HG02852 (cell line): ENCODE measurements at regions not wholly inside any gene's neighbourhood (a gene's known extent, or its start where the extent isn't known, plus 50 kb on each side); places are given as distances from the start of the nearest gene placed in this dataset.
A peak's percentile ranks its signal among the peaks of the same experiment; 100 is the strongest.
"Not testable (repeated sequence)": the region's sequence is repeated elsewhere in the genome, so short reads cannot be mapped to it uniquely, and the experiment has no call there.

Experiments used
- ATAC-seq: cut with Tn5 transposase; IDR thresholded peaks from one replicate; pipeline ENCODE4 v1.9.1; 2021; ENCODE audit warnings: mild to moderate bottlenecking, moderate library complexity; ENCODE audit not compliant: unreplicated experiment

DNA sequence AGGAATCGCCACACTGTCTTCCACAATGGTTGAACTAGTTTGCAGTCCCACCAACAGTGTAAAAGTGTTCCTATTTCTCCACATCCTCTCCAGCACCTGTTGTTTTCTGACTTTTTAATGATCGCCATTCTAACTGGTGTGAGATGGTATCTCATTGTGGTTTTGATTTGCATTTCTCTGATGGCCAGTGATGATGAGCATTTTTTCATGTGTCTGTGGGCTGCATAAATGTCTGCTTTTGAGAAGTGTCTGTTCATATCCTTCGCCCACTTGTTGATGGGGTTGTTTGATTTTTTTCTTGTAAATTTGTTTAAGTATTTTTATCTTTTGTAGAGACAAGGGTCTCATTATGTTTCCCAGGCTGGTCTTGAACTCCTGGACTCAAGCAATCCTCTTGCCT is 128.5 kb downstream of the EMP1 start:
- ATAC-seq, result not testable (repeated sequence)

DNA sequence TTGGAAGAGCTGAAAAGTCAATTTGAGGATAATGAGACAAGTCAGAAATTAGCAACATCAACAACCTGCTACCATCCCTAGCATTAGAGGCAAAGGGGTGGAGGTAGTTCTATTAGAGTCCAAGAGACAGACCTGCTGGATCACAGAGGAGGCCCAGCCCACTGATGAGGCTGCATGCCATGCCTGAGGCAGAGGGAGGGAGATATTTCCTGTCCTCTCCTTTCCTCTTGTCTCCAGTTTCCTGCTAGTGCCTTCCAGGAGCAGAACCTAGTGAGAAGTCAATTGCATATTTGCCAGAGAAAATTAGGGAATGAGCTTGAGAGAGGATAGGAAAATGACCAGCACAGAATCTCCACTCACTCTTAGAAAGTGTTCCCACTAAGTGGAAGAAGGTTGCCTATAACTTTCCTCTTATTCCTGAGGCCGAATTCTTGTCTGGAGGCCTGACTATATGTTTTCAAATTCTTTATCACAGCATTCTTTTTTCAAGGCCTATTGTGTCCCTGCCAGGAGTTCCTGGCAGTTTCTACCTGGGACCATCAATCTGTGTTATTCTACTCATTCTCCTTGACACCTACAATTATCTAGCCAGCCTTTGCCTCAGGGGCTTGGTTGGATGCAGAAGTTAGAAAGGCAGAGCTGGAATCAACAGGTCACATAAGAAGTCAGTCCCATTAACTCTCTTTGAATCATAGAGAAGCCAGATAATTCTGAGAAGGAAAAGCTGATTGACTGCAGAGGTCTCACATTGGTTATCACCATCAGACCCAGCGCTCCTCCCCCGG is 121.9 kb downstream of the EMP1 start:
- ATAC-seq, result no peak

- ATAC-seq, result no peak
Measured at GRCh38 chr12:13316587-13317246, 120.2 kb downstream of the EMP1 start.

GRCh38 chr12:13313886-13314285 is 117.4 kb downstream of the EMP1 start:
- no peak for ATAC-seq

DNA sequence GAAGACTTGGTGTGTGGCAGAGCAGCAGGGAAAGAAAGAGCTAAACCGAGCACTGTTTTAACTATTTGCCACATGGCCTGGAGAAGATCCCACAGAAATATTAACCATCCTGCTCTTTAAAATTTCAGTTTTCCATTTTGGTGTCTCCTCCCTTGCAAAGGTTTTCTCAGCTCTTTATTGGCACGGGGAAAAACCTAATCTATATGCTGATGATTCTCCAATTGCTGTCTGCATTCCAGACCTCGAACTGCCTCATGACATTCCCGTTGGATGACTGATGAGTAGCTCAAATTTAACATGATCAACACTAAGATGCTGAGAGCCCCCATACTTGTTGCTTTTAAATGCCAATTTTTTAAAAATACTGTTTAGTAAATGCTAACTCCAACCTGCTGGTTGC is 115.0 kb downstream of the EMP1 start:
- ATAC-seq, result no peak

DNA sequence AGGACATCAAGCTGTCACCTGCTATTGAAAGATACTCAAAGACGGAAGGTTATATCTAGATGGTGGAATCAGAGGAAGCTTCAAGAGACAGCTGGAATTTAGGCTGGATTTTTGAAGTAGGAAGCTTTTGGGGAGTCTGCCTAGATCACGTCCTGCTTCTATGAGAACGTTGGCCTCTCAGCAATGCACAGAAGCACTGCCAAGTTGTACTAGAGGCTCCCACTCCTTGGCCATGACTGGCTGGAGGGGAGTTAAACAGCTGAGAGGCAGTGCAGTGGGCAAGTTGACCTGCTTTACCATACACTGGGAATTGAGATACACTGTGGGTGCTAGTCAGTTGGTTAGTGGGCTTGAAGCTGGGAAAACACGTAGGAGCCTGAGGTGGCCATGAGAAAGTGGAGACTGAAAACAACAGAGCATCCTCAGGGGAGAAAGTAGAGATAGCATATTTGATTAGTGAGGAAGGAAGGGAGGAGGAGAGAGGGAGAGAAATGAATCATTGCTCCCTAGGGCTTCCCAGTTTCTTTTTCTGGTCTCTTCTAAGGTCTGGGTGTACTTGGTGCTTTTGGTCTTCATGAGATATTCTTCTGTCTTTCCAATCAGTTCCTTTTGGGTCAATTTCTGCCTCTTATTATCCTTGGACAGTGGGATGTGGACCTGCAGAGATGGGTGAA is 110.8 kb downstream of the EMP1 start:
- no peak for ATAC-seq

- ATAC-seq, result no peak
Measured at GRCh38 chr12:13304924-13305323, 108.4 kb downstream of the EMP1 start.

DNA sequence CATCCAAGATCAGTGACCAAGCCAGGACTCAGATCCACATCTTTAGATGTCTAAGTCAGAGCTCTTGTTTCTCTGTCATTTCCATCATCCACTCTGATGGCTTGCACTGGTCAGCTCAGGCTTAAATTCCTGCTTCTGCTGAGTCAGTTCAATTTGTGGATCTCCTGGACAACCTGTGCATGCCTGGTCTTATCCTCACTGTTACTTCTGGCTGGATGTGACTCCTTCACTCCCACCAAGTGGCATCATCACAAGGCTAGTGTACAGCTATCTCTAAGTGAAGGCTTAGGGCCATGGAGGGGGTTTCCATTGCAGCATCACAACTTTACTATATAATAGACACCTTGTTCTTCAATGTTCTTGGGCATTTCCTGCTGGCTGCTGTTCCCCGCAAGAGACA is 102.9 kb downstream of the EMP1 start:
- ATAC-seq, result no peak

DNA sequence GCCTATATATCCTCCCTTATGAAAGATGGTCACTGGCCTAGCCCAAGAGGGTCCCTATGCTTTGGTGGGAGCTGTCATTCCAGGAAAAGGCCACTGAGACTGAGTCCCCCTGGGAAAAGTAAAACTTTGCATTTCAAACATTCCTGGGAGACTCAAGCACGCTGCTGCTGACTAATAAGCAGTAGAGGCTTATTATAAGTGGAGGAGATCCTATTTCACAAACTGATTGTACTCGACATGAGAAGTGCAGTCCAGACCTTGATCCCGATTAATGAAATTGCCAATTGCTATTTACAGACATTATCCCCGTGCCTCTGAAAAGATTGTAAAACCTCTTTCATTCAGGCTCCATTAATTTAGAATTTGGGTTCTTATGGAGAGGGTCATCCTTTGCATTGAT is 96.6 kb downstream of the EMP1 start:
- no peak for ATAC-seq

DNA sequence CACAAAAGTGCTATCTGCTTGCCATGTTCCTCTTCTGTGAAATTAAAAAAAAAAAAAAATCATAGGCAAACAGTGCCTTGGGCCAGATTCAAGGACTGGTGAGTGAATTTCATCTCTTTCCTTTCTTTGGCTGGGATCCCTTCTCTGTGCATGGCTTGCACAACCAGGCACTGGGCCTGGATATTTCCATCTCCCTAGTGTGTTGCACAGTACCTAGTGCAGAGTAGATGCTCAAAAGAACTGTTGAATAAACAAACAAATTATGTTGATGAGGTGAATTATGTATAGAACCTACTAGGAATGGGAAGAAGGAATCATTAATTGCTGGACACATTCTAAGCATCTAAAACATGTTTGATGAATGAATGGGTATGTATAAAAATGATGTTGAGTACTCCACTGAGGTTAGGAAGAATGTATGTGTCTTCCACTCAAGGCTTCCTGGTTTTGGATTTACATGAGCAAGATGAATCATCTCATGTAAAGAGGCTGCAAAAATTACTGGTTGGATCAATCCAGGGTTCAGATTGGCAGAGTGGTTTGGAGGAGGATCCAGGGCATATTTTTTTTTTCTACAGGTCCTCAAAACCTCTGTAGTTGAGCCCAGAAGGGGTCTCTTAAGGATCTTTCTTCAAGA is 93.2 kb downstream of the EMP1 start:
- ATAC-seq, result no peak

GRCh38 chr12:13288937-13289652 is 92.6 kb downstream of the EMP1 start:
- no peak for ATAC-seq

GRCh38 chr12:13288501-13288900 is 92.0 kb downstream of the EMP1 start:
- no peak for ATAC-seq

DNA sequence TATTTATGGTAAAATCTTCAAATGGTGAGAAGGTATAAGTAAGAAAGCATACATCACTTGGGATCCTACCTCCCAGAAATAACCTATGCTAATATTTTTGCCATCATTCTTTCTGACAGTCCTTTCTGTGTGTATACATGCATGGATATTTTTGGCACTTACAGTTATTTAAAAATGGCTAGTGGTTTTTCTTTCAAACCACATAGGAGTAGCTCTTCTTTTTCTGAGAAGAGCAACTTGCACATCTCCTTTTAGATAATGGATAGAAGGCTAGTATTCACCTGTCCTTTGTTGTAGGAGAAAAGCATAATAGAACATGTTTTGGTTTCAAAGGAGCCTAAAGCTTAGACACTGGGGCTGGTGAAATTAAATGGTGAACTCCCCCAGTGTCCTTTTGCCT is 87.3 kb downstream of the EMP1 start:
- no peak for ATAC-seq

DNA sequence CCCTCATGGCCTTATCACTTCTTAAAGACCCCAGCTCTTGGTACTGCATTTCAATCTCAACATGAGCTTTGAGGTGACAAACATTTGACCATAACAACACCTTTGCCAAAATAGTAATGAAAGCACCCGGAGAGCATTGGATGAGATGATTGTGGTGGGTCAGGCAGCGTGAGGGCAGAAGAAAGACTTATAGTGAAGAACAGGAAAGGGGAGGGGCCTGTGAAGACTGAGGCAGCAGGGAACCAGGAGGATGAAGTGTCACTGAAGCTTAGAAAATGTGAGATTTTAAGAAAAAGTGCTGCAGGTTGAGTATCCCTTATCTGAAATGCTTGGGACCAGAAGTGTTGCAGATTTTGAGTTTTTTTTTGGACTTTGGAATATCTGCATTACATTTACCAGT is 86.3 kb downstream of the EMP1 start:
- no peak for ATAC-seq

DNA sequence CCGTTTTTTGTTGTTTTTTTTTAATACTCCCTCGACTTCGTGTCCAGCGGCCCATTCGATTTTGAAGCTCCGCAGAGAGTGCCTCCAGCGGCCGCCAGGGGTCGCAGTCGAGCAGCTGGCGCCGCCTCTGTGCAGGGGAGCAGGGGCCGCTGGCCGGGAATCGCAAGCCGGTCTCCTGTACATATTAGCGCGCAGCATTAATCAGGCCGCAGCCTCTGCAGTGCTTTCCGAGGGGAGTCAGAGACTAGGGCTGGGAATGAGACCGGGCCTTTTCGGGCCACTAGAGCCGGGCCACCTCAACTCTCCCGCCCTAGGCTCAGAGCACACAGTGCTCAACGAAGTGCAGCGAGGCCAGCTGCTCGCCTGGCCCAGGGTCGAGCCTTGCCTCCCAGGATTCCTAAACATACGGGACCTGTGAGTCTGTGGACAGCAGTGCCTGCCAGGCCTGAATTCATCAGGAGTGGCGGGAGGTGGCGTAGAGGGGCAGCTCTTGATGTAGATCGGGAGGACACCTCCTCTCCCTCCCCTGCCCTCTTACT is 81.8 kb downstream of the EMP1 start:
- peak; percentile 68 for ATAC-seq

GRCh38 chr12:13277293-13277692 is 80.8 kb downstream of the EMP1 start:
- ATAC-seq, result no peak

- ATAC-seq, result no peak
Measured at GRCh38 chr12:13275241-13276085, 78.9 kb downstream of the EMP1 start.

DNA sequence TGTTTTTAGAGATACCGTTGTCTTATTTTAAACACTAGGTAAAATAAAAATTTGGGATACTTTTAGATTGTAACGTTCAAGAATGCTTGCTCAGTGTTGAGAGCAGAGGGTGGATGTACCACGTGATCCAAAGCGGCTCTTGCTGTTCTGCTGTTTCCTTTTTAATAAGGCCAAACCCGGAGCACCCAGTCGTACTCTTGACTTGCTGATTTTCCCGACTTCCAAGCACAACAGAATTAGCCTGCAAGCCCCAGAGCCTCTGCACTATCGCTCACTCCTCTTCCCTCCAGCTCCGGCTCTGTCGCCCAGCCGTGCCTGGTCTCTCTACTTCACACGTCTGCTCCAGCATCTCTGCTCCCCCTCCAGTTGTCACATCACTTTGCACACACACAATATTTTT is 77.3 kb downstream of the EMP1 start:
- no peak for ATAC-seq

DNA sequence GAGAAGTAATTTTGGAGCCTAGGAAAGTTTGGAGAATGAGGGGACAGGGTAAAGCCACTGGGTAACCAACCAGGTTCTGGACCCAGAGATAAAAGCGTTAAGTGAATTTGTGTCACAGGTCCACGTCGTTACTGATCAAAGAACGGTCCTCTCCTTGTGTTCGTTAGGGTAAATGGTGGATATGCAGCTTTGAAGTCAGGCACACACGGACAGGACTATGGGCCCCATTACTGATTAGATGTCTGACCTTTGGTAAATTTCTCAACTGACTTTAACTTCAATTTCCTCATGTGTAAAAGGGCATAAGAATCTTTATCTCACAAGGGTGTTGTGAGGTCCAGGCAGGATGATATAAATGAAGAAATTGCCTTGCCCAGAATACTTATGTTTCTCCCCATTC is 76.6 kb downstream of the EMP1 start:
- ATAC-seq, result no peak

DNA sequence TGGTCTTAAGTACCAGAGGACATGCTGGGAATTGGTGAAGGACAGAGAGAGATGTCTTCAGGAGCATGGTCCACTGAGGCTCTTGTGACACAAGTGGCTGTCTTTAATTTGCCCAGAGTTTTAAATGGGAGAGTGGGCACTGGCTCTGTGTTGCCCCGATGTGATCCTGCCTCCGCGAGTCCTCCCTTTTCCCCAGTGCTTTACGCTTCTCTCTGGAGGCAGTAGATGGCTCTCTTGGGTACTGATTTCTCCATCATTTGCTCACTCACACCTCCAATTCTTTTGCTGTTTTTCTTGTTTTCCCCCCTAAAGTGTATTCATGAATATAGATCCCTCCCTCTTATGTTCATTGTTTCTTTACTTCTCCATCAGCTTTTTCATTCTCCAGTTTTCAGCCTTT is 74.3 kb downstream of the EMP1 start:
- no peak for ATAC-seq
